Small intestine (tissue), 7 donors: ENCODE measurements at regions not wholly inside any gene's neighbourhood (a gene's known extent, or its start where the extent isn't known, plus 50 kb on each side); places are given as distances from the start of the nearest gene placed in this dataset.

Experiments
- DNase-seq, 2 donors: peaks; one replicate each; pipeline versions ENCODE4 v3.0.0 to v3.0.0-alpha.2; 2013
- FAIRE-seq: peaks from 2 replicates; lab custom pipeline; 2012; peaks lifted over from hg19 to GRCh38; lab: Jason Lieb, UNC
- H3K27ac ChIP-seq, 3 donors: one replicate each; pipeline ENCODE4 v1.5.1; 2013; ENCODE audit warnings: low read length in 2 of 3, mild to moderate bottlenecking in 2 of 3, control low read depth in 1 of 3, inconsistent platforms in 1 of 3, low read depth in 1 of 3, moderate library complexity in 1 of 3
- H3K27me3 ChIP-seq, 3 donors: one replicate each; pipeline ENCODE4 v1.6.1; 2013; ENCODE audit warnings: low read length in 3 of 3, inconsistent platforms in 1 of 3; ENCODE audit not compliant: control insufficient read depth in 3 of 3, insufficient read depth in 3 of 3
- H3K36me3 ChIP-seq, 3 donors: one replicate each; pipeline ENCODE4 v1.6.1; 2013; ENCODE audit warnings: low read length in 3 of 3, inconsistent platforms in 1 of 3, low read depth in 1 of 3, mild to moderate bottlenecking in 1 of 3, moderate library complexity in 1 of 3; ENCODE audit not compliant: control insufficient read depth in 3 of 3, insufficient read depth in 2 of 3
- H3K4me1 ChIP-seq, 3 donors: one replicate each; pipeline ENCODE4 v1.6.1; 2013; ENCODE audit warnings: low read length in 2 of 3, inconsistent platforms in 1 of 3, low read depth in 1 of 3, mild to moderate bottlenecking in 1 of 3, moderate library complexity in 1 of 3; ENCODE audit not compliant: control insufficient read depth in 3 of 3, insufficient read depth in 2 of 3
- H3K4me3 ChIP-seq, 3 donors: one replicate each; pipeline ENCODE4 v1.5.1; 2013; ENCODE audit warnings: low read length in 3 of 3, control low read depth in 1 of 3, inconsistent platforms in 1 of 3, low read depth in 1 of 3, mild to moderate bottlenecking in 1 of 3, moderate library complexity in 1 of 3
- H3K9me3 ChIP-seq, 2 donors: one replicate each; pipeline ENCODE4 v1.6.1; 2013; ENCODE audit warnings: low read depth in 1 of 2, low read length in 1 of 2; ENCODE audit not compliant: control insufficient read depth in 2 of 2, insufficient read depth in 1 of 2
- WGBS, 3 donors: extraction: QIAGEN DNeasy Blood & Tissue Kit; methylation state at CpG; one replicate each; pipeline ENCODE4 v1.1.7; 2013; 5-methylcytosine and 5-hydroxymethylcytosine counted together
- donor health status: healthy with polysubstance abuse.
- donor health status: control.
- donor health status: control.
- donor health status: Bipolar disorder and iron deficiency.
- donor health status: healthy.

DNA sequence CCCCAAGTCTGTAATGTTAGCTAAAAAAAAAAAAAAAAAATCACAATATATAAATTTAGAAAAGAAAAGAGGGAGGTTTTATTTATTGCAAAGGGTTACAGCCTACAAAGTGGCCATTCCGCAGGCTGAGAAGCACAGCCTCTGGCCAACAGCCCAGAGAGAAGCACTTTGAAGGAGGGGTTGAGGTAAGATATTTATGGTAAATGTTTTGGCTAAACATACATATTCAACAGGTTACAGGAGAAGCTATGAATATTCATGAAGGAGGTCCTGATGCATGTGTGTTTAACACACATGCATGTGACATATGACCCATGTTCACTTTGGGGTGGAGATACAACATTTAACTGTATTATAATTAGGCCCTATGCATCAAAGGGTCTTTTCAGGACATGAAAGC, 158.5 kb downstream of the TMEM114 start:
- 69 to 89% (median 85%) methylated on average over 1 of the region's 1 CpG for WGBS, 3 donors
- no peaks in the 10 kb centered on the region for H3K36me3 ChIP-seq
- H3K27ac ChIP-seq, result no peak overlapping the region
- no peaks in the 10 kb centered on the region for H3K27me3 ChIP-seq
- no peaks in the 10 kb centered on the region for H3K4me1 ChIP-seq
- H3K4me3 ChIP-seq, result no peak overlapping the region
- no peak for DNase-seq
- no peaks in the 10 kb centered on the region for H3K9me3 ChIP-seq
- no peak for FAIRE-seq

DNA sequence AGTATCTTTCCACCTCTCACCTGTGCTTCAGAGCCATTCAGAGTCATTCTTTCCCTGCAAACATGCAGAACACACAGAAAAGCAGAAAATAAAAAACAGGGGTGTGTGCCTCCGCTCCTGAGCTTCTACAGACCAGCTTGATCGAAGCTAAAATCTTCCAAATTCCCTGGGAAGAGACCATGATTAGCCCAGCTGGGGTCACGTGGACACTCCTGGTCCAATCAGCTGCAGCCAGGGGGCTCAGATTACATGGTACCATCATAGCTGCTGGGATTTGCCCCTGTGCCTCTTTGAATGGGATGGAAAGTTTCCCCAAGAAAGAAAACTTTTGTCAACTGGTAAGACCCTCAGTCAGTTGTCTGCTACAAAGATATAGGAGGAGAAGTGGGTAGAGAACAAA, 159.9 kb downstream of the TMEM114 start:
- 73 to 82% (median 80%) methylated on average over 3 of the region's 3 CpGs for WGBS, 3 donors
- DNase-seq, result no peak
- FAIRE-seq, result no peak
- Histone ChIP-seq H3K4me3 (no peak overlapping the region), H3K36me3 (no peaks in the 10 kb centered on the region), H3K9me3 (peaks cover 0 to 2% of the 10 kb centered on the region in 2 donors), H3K4me1 (no peaks in the 10 kb centered on the region), H3K27me3 (no peaks in the 10 kb centered on the region), H3K27ac (no peak overlapping the region)

DNA sequence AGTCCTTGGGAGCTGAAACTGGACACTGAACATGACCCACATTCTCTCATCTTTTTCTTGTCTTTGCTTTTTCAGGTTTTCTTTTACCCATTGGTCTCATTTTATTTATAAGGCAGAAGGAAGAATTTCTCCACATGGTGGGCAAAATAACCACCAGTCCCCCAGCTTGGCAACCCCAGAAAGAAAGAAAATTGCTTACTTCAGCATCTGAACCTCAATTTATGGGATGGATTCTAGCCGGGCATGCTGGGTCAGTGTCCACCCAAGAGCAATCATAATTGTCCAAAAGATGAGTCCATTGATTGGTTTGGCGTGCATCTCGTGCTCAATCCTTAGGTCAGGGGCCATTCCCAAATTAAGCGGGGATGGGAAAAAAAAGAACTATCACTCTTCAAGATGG, 163.7 kb downstream of the TMEM114 start:
- Histone ChIP-seq H3K4me3 (no peak overlapping the region), H3K27me3 (no peaks in the 10 kb centered on the region), H3K36me3 (no peaks in the 10 kb centered on the region), H3K9me3 (peaks cover 0 to 2% of the 10 kb centered on the region in 2 donors), H3K4me1 (no peaks in the 10 kb centered on the region), H3K27ac (no peak overlapping the region)
- WGBS, 3 donors, result 94 to 95% (median 94%) methylated on average over 4 of the region's 4 CpGs
- DNase-seq (no peak), FAIRE-seq (no peak)

DNA sequence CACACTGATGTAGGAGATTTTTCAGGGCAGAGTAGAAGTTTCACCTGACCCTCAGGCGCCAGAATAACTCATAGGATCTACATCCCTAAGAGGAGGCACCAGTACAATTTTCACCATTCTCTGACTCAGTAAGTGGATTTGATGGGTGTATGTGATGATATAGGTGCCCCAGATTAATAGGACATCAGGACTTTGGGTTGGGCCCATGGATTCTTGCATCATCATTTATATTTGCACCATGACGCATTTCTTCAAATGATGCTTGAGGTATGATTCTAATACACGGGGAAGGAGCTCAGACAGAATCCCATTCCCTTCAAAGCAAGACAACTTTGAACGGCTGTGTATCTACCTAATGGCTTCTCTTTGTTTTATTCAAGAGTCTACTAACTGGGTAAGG, 173.2 kb downstream of the TMEM114 start:
- Histone ChIP-seq H3K9me3 (no peaks in the 10 kb centered on the region), H3K36me3 (no peaks in the 10 kb centered on the region), H3K4me1 (no peaks in the 10 kb centered on the region), H3K27me3 (no peaks in the 10 kb centered on the region), H3K27ac (no peak overlapping the region), H3K4me3 (no peak overlapping the region)
- FAIRE-seq, result no peak
- no peak for DNase-seq
- WGBS, 3 donors, result 81 to 94% (median 84%) methylated on average over 4 of the region's 4 CpGs

DNA sequence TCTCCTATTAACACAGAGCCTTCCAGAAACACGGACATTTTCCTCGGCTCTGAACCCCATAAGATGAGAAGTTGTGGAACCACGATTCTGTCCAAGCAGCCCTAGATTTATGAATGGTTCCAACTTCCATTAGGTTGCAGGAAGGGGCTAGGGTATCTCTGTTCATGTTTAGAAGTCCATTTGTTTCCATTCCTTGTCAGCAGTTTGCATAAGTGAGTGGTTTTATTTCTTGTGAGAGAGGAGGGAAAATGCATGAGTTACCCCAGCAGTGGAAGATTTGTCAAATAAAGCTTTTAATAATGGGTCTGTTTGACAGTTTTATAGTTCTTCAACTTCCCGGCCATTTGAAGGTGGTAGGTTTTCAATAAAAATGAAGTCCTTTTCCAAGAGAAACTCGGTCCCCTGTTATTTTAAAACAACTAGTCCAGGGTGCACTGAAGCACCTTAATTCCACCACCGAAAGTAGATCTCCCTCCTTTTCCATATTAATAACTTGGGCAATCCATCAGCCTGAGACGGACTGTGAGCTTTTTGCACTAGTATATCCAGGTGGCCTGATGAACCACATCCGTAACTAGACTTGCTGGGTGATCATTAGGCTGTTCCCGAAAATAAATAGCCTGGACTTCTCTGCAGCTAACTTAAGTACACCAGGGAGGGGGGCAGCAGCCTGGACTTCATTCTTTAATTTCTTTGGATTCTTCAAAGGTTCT, 181.3 kb downstream of the TMEM114 start:
- no peak overlapping the region for H3K27ac ChIP-seq
- no peaks in the 10 kb centered on the region for H3K36me3 ChIP-seq
- H3K27me3 ChIP-seq, result no peaks in the 10 kb centered on the region
- H3K4me3 ChIP-seq, result no peak overlapping the region
- FAIRE-seq, result no peak
- WGBS, 3 donors, result 66 to 85% (median 76%) methylated on average over 9 of the region's 9 CpGs
- H3K9me3 ChIP-seq, result no peaks in the 10 kb centered on the region
- no peak for DNase-seq
- H3K4me1 ChIP-seq, result no peaks in the 10 kb centered on the region

DNA sequence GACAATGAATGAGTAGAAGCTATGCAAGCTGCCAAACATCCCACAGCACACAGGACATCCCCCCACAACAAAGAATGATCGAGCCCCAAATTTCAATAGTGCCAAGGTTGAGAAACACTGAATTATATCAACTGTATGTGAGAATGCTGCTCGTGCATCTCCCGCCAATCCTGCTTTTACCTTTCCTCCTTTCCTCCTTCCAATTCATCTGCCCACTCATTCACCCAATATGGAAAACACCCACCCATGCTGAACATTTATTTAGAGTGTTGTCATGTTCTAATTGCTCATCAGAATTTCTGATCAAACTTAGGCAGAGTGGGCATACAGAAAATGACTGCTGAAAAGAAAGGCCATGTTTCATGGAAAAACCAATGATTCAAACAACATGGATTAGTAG, 183.0 kb downstream of the TMEM114 start:
- 80 to 89% (median 84%) methylated on average over 3 of the region's 3 CpGs for WGBS, 3 donors
- H3K4me1 ChIP-seq, result peaks cover 0 to 9% (median 2%) of the 10 kb centered on the region in 3 donors
- no peak overlapping the region for H3K27ac ChIP-seq
- no peaks in the 10 kb centered on the region for H3K27me3 ChIP-seq
- DNase-seq (no peak), FAIRE-seq (no peak)
- H3K9me3 ChIP-seq, result no peaks in the 10 kb centered on the region
- no peak overlapping the region for H3K4me3 ChIP-seq
- no peaks in the 10 kb centered on the region for H3K36me3 ChIP-seq

DNA sequence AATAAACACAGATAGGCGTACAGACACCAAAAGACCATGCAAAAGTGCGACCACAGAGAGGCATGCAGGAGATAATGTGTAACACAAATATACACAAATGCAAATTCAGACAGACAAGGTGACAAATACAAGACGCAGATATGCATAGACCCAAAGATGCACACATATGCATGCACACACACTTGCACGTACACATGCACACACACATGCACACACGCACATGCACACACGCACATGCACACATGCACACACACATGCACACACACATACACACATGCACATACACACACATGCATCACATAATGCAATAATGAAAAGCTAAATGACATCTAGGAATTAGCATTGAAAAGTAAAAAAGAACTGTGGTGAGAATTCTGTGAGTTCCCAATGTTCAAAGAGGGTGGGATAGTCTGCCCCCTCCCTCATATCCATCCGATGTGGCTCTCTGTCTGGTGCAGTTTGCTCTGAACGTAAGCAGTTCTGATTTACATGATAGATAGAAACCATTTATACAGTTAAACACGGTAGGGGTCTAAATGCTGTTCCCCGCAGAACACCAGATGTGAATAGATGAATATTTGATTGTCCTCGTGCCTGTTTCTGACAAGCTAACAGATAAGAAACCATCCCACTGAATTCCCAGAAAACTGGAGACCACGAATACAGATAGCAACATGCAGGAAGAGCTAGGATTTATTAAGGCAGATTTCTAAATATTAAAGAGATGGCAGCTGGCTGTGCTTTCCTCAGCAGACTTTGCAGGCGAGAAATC, 186.1 kb downstream of the TMEM114 start:
- no peak overlapping the region for H3K27ac ChIP-seq
- WGBS, 3 donors, result 66 to 82% (median 73%) methylated on average over 13 of the region's 13 CpGs

DNA sequence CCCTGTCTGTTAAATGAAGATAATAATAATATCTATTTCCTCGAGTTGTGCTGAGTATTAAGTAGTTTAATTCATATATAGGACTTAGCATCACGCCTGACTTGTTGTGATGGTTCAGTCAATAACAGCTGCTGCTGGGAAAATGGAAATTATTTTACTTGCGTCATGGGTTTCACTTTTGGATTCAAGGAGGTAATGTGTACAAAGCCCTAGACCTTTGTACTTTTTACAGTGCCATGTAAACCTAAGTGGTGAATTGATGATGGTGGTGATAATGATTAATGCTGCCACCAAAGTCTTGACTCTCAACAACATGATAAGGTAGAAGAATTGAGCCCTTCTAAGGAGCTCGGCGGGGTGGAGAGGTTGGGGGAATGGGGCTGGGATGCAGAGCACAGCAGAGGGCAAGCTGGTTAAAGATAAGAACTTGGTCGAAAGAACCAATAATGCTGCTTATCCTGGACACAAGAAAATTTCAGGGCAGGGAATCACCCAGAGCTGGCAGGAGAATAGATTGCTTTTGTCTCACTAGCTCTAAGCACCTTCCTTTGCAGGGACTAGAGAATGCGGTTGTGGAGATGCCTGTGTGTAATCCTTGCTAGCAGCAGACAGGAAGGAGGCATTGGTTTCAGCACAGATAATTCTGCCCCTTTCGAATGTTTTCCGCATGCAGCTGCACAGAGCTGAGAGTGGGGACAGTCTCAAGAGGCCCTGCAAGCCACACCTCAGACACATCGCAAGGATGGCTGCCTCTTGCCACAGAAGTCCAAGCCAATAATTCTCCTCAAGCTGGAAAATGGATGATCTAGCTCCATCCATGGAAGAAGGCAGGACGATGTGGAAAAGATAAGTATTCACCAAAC, 187.1 kb downstream of the TMEM114 start:
- Histone ChIP-seq H3K27me3 (no peaks in the 10 kb centered on the region), H3K4me1 (peaks cover 0 to 9% (median 2%) of the 10 kb centered on the region in 3 donors), H3K36me3 (no peaks in the 10 kb centered on the region), H3K27ac (peak overlapping the region in 1 of 3 donors; percentile 52), H3K9me3 (no peaks in the 10 kb centered on the region), H3K4me3 (no peak overlapping the region)
- DNase-seq (peak; percentile 91 to 93), FAIRE-seq (no peak)
- WGBS, 3 donors, result 15 to 52% (median 35%) methylated on average over 11 of the region's 11 CpGs

More for the DNA sequence above, 186.1 kb downstream of the TMEM114 start:
- no peak for DNase-seq
- FAIRE-seq, result no peak
- Histone ChIP-seq H3K36me3 (no peaks in the 10 kb centered on the region), H3K9me3 (no peaks in the 10 kb centered on the region), H3K4me1 (peaks cover 0 to 9% (median 2%) of the 10 kb centered on the region in 3 donors), H3K4me3 (no peak overlapping the region), H3K27me3 (no peaks in the 10 kb centered on the region)
